Neuronal stem cell (in vitro differentiated cells): ENCODE measurements at regions not wholly inside any gene's neighbourhood (a gene's known extent, or its start where the extent isn't known, plus 50 kb on each side); places are given as distances from the start of the nearest gene placed in this dataset.
A peak's percentile ranks its signal among the peaks of the same experiment; 100 is the strongest.

Experiments
- DNase-seq: peaks from one replicate; pipeline ENCODE4 v3.0.0-alpha.2; 2013; ENCODE audit warnings: low spot score
- H2AFZ ChIP-seq: one replicate; pipeline ENCODE4 v1.6.1; 2013; ENCODE audit warnings: mild to moderate bottlenecking, low read length, inconsistent platforms
- H2AK5ac ChIP-seq: 2 replicates; pipeline ENCODE4 v1.6.1; 2013; ENCODE audit warnings: low read depth, mild to moderate bottlenecking, inconsistent platforms, low read length, moderate library complexity, mixed read lengths
- H2BK120ac ChIP-seq: 2 replicates; pipeline ENCODE4 v1.6.1; 2013; ENCODE audit warnings: low read depth, mild to moderate bottlenecking, inconsistent platforms, low read length, moderate library complexity, mixed read lengths
- H2BK12ac ChIP-seq: one replicate; pipeline ENCODE4 v1.6.1; 2013; ENCODE audit warnings: low read length, inconsistent platforms
- H2BK15ac ChIP-seq: 2 replicates; pipeline ENCODE4 v1.6.1; 2013; ENCODE audit warnings: mild to moderate bottlenecking, low read length, inconsistent platforms, mixed read lengths
- H2BK5ac ChIP-seq: one replicate; pipeline ENCODE4 v1.6.1; 2013; ENCODE audit warnings: inconsistent platforms, mild to moderate bottlenecking, low read length, moderate library complexity
- H3K14ac ChIP-seq: one replicate; pipeline ENCODE4 v1.6.1; 2013; ENCODE audit warnings: low read length, inconsistent platforms
- H3K18ac ChIP-seq: 2 replicates; pipeline ENCODE4 v1.6.1; 2013; ENCODE audit warnings: low read length, inconsistent platforms
- H3K23ac ChIP-seq: 2 replicates; pipeline ENCODE4 v1.6.1; 2013; ENCODE audit warnings: low read depth, mild to moderate bottlenecking, mixed read lengths, low read length, inconsistent platforms; ENCODE audit not compliant: poor library complexity
- H3K27ac ChIP-seq: replicated peaks from 3 replicates; pipeline ENCODE4 v1.5.1; 2013; ENCODE audit warnings: low read length, inconsistent platforms
- H3K27me3 ChIP-seq, 3 experiments: 2 replicates each; pipeline ENCODE4 v1.6.1; 2013; ENCODE audit warnings: low read length in 3 of 3, mild to moderate bottlenecking in 2 of 3, inconsistent platforms in 1 of 3, low read depth in 1 of 3, mixed read lengths in 1 of 3, moderate library complexity in 1 of 3; ENCODE audit not compliant: control insufficient read depth in 3 of 3, insufficient read depth in 3 of 3
- H3K36me3 ChIP-seq, 2 donors: replicated peaks in 1 of 2; 2 replicates each; pipeline ENCODE4 v1.6.1; 2013; ENCODE audit warnings: low read length in 2 of 2; ENCODE audit not compliant: control insufficient read depth in 2 of 2, insufficient read depth in 2 of 2
- H3K4ac ChIP-seq: 2 replicates; pipeline ENCODE4 v1.6.1; 2013; ENCODE audit warnings: inconsistent platforms, mild to moderate bottlenecking, low read length, moderate library complexity
- H3K4me1 ChIP-seq, 2 donors: 1 replicate in 1 of 2; 2 replicates in 1 of 2; pipeline ENCODE4 v1.6.1; 2013; ENCODE audit warnings: low read length in 2 of 2, low read depth in 1 of 2; ENCODE audit not compliant: control insufficient read depth in 2 of 2, insufficient read depth in 1 of 2
- H3K4me2 ChIP-seq: one replicate; pipeline ENCODE4 v1.6.1; 2013; ENCODE audit warnings: mild to moderate bottlenecking, low read length, inconsistent platforms; ENCODE audit not compliant: insufficient read depth, poor library complexity, severe bottlenecking
- H3K4me3 ChIP-seq, 2 donors: 2 replicates each; pipeline ENCODE4 v1.5.1; 2013; ENCODE audit warnings: low read length in 2 of 2, mild to moderate bottlenecking in 2 of 2, inconsistent platforms in 1 of 2, moderate library complexity in 1 of 2
- H3K79me1 ChIP-seq: one replicate; pipeline ENCODE4 v1.6.1; 2013; ENCODE audit warnings: low read depth, mild to moderate bottlenecking, inconsistent platforms, low read length, moderate library complexity
- H3K9ac ChIP-seq: one replicate; pipeline ENCODE4 v1.6.1; 2013; ENCODE audit warnings: mild to moderate bottlenecking, low read depth, low read length, inconsistent platforms; ENCODE audit not compliant: poor library complexity
- H3K9me3 ChIP-seq, 2 donors: replicated peaks in 1 of 2; 2 replicates each; pipeline versions ENCODE3 to v1.6.1; 2013; ENCODE audit warnings: low read length in 2 of 2, mild to moderate bottlenecking in 2 of 2, inconsistent platforms in 1 of 2, low read depth in 1 of 2, mixed read lengths in 1 of 2, moderate library complexity in 1 of 2; ENCODE audit not compliant: control insufficient read depth in 2 of 2, insufficient read depth in 1 of 2
- H4K8ac ChIP-seq: one replicate; pipeline ENCODE4 v1.6.1; 2013; ENCODE audit warnings: low read depth, mild to moderate bottlenecking, inconsistent platforms, low read length, moderate library complexity
- H4K91ac ChIP-seq: one replicate; pipeline ENCODE4 v1.6.1; 2013; ENCODE audit warnings: low read length, low read depth, mild to moderate bottlenecking, inconsistent platforms; ENCODE audit not compliant: poor library complexity
- WGBS, 2 donors: extraction: QIAGEN DNeasy Blood & Tissue Kit; methylation state at CpG; one replicate each; pipeline ENCODE4 v1.1.7; 2013; ENCODE audit warnings: missing lambda C conversion rate in 2 of 2, mixed read lengths in 1 of 2; ENCODE audit not compliant: insufficient read length in 2 of 2, insufficient replicate concordance in 1 of 2; ENCODE audit errors: extremely low coverage in 2 of 2; 5-methylcytosine and 5-hydroxymethylcytosine counted together

GRCh38 chr1:229153955-229154548, 116.9 kb upstream of the RAB4A start:
- H2AFZ ChIP-seq, result no peak overlapping the region
- H2AK5ac ChIP-seq, result no peak overlapping the region
- no peak overlapping the region for H3K27ac ChIP-seq
- peaks cover 0 to 2% of the 10 kb centered on the region in 2 donors for H3K4me1 ChIP-seq
- H3K27me3 ChIP-seq, result peaks cover 0 to 24% (median 0%) of the 10 kb centered on the region in 3 experiments
- H3K9ac ChIP-seq, result no peak overlapping the region
- no peak for DNase-seq
- H3K9me3 ChIP-seq, result no peaks in the 10 kb centered on the region
- no peak overlapping the region for H2BK120ac ChIP-seq
- peak overlapping the region; percentile 6 for H2BK15ac ChIP-seq
- no peak overlapping the region for H2BK5ac ChIP-seq
- no peak overlapping the region for H3K23ac ChIP-seq
- H3K36me3 ChIP-seq, result no peaks in the 10 kb centered on the region
- H4K91ac ChIP-seq, result no peak overlapping the region
- WGBS, 2 donors, result no CpG with 5 or more reads among the region's 2 CpGs
- H2BK12ac ChIP-seq, result no peak overlapping the region
- no peak overlapping the region for H3K4me2 ChIP-seq
- H3K4me3 ChIP-seq, result no peak overlapping the region
- H4K8ac ChIP-seq, result no peak overlapping the region
- no peak overlapping the region for H3K4ac ChIP-seq
- no peak overlapping the region for H3K18ac ChIP-seq
- H3K79me1 ChIP-seq, result no peaks in the 10 kb centered on the region
- no peak overlapping the region for H3K14ac ChIP-seq

GRCh38 chr1:229154811-229155210, 116.1 kb upstream of the RAB4A start:
- H3K9me3 ChIP-seq, result no peaks in the 10 kb centered on the region
- no peak for DNase-seq
- H2BK12ac ChIP-seq, result no peak overlapping the region
- H3K9ac ChIP-seq, result no peak overlapping the region
- no peak overlapping the region for H3K4ac ChIP-seq
- H2AFZ ChIP-seq, result no peak overlapping the region
- peaks cover 0 to 18% (median 0%) of the 10 kb centered on the region in 3 experiments for H3K27me3 ChIP-seq
- H3K4me1 ChIP-seq, result peaks cover 0 to 4% of the 10 kb centered on the region in 2 donors
- no peak overlapping the region for H3K14ac ChIP-seq
- no peak overlapping the region for H2BK5ac ChIP-seq
- H3K23ac ChIP-seq, result no peak overlapping the region
- H2BK15ac ChIP-seq, result no peak overlapping the region
- H4K8ac ChIP-seq, result no peak overlapping the region
- H3K79me1 ChIP-seq, result no peaks in the 10 kb centered on the region
- H3K4me3 ChIP-seq, result no peak overlapping the region
- WGBS, 2 donors, result no CpG with 5 or more reads among the region's 3 CpGs
- no peak overlapping the region for H3K4me2 ChIP-seq
- no peak overlapping the region for H4K91ac ChIP-seq
- no peak overlapping the region for H2AK5ac ChIP-seq
- H3K18ac ChIP-seq, result peak overlapping the region; percentile 15
- H3K27ac ChIP-seq, result no peak overlapping the region
- H3K36me3 ChIP-seq, result no peaks in the 10 kb centered on the region
- no peak overlapping the region for H2BK120ac ChIP-seq

GRCh38 chr1:229155472-229155871, 115.4 kb upstream of the RAB4A start:
- Histone ChIP-seq H3K4me2 (no peak overlapping the region), H3K9ac (no peak overlapping the region), H3K4me3 (no peak overlapping the region), H2AK5ac (no peak overlapping the region), H3K36me3 (no peaks in the 10 kb centered on the region), H3K18ac (no peak overlapping the region), H2BK5ac (no peak overlapping the region), H3K4me1 (peaks cover 0 to 5% of the 10 kb centered on the region in 2 donors), H2AFZ (no peak overlapping the region), H3K23ac (no peak overlapping the region), H3K14ac (no peak overlapping the region), H3K4ac (no peak overlapping the region), H3K9me3 (no peaks in the 10 kb centered on the region), H3K27ac (no peak overlapping the region), H3K27me3 (peaks cover 0 to 17% (median 0%) of the 10 kb centered on the region in 3 experiments), H2BK120ac (no peak overlapping the region), H2BK12ac (no peak overlapping the region), H3K79me1 (no peaks in the 10 kb centered on the region), H2BK15ac (no peak overlapping the region), H4K91ac (no peak overlapping the region), H4K8ac (no peak overlapping the region)
- no CpG with 5 or more reads among the region's 9 CpGs for WGBS, 2 donors
- DNase-seq, result no peak

GRCh38 chr1:229156872-229157271, 114.0 kb upstream of the RAB4A start:
- H2AFZ ChIP-seq, result no peak overlapping the region
- no peak overlapping the region for H3K4ac ChIP-seq
- no peak overlapping the region for H2BK120ac ChIP-seq
- H3K23ac ChIP-seq, result no peak overlapping the region
- H2BK12ac ChIP-seq, result no peak overlapping the region
- H3K79me1 ChIP-seq, result no peaks in the 10 kb centered on the region
- DNase-seq, result no peak
- H4K91ac ChIP-seq, result no peak overlapping the region
- H3K18ac ChIP-seq, result no peak overlapping the region
- WGBS, 2 donors, result no CpG with 5 or more reads among the region's 3 CpGs
- H3K14ac ChIP-seq, result no peak overlapping the region
- H3K9ac ChIP-seq, result no peak overlapping the region
- no peak overlapping the region for H3K27ac ChIP-seq
- no peaks in the 10 kb centered on the region for H3K36me3 ChIP-seq
- H3K4me1 ChIP-seq, result peaks cover 0 to 3% of the 10 kb centered on the region in 2 donors
- H2AK5ac ChIP-seq, result no peak overlapping the region
- no peak overlapping the region for H2BK15ac ChIP-seq
- H3K4me2 ChIP-seq, result no peak overlapping the region
- no peak overlapping the region for H4K8ac ChIP-seq
- H3K9me3 ChIP-seq, result no peaks in the 10 kb centered on the region
- H2BK5ac ChIP-seq, result no peak overlapping the region
- H3K27me3 ChIP-seq, result peaks cover 0 to 17% (median 0%) of the 10 kb centered on the region in 3 experiments
- no peak overlapping the region for H3K4me3 ChIP-seq
